ENCODE measurements at regions not wholly inside any gene's neighbourhood (a gene's known extent, or its start where the extent isn't known, plus 50 kb on each side); places are given as distances from the start of the nearest gene placed in this dataset.
A peak's percentile ranks its signal among the peaks of the same experiment; 100 is the strongest.

DNA sequence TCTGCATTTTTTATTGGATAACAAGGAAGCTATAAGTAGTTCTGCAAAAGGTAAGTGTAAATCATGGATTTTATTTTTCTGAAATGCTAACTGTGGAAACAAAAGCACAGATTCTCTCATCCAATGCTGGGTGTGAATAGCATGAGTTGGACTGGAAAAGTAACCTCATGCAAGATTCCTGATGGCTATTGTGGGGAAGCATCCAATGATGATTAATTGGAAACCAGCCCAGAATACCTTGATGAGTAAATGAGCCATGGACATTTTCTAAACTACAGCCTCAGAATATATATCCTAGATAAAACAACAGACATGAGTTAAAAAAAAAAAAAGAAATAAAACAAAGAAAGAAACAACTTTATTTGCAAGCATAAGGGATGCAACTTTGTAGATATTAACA is 934.6 kb downstream of the CCSER2 start:
- intact Hi-C loops (cut with DNase I) = no loop called here

DNA sequence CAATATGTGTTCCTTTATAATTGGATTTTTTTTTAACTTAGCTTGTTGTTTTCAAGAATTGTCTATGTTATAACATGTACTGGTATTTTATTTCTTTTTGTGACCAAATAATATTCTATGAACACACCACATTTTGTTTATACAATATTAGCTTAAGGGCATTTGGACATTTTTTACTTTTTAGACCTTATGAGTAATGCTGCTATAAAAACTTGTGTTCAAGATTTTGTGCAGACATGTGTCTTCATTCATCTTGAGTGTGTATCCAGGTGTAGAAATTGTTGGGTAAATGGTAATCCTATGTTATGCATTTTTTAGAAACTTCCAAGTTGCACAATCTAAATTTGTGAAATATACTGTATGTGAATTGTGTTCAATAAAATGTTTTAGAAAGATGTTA is 936.7 kb downstream of the CCSER2 start:
- H3K4me3 ChIP-seq = no peak overlapping the region
- intact Hi-C loops (cut with DNase I) = no loop called here
- TF ChIP-seq, protein P1, sequence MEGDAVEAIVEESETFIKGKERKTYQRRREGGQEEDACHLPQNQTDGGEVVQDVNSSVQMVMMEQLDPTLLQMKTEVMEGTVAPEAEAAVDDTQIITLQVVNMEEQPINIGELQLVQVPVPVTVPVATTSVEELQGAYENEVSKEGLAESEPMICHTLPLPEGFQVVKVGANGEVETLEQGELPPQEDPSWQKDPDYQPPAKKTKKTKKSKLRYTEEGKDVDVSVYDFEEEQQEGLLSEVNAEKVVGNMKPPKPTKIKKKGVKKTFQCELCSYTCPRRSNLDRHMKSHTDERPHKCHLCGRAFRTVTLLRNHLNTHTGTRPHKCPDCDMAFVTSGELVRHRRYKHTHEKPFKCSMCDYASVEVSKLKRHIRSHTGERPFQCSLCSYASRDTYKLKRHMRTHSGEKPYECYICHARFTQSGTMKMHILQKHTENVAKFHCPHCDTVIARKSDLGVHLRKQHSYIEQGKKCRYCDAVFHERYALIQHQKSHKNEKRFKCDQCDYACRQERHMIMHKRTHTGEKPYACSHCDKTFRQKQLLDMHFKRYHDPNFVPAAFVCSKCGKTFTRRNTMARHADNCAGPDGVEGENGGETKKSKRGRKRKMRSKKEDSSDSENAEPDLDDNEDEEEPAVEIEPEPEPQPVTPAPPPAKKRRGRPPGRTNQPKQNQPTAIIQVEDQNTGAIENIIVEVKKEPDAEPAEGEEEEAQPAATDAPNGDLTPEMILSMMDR (IDR thresholded peaks at IDR 0.05) = no peak
- DNase-seq = no peak
- H3K4me1 ChIP-seq = no peaks in the 10 kb centered on the region
- no peak for ATAC-seq
- H3K9me3 ChIP-seq = peaks cover 0 to 5% of the 10 kb centered on the region in 2 donors
- H3K36me3 ChIP-seq = no peaks in the 10 kb centered on the region
- H3K27me3 ChIP-seq = no peaks in the 10 kb centered on the region
- no peak overlapping the region for H3K27ac ChIP-seq

More for the DNA sequence above, 934.6 kb downstream of the CCSER2 start:
- TF ChIP-seq, protein P1 (IDR thresholded peaks at IDR 0.05) = no peak
- no peaks in the 10 kb centered on the region for H3K4me1 ChIP-seq
- no peaks in the 10 kb centered on the region for H3K27me3 ChIP-seq
- DNase-seq = no peak
- no peak overlapping the region for H3K27ac ChIP-seq
- H3K36me3 ChIP-seq = no peaks in the 10 kb centered on the region
- H3K4me3 ChIP-seq = no peak overlapping the region
- H3K9me3 ChIP-seq = peaks cover 0 to 1% of the 10 kb centered on the region in 2 donors
- no peak for ATAC-seq

DNA sequence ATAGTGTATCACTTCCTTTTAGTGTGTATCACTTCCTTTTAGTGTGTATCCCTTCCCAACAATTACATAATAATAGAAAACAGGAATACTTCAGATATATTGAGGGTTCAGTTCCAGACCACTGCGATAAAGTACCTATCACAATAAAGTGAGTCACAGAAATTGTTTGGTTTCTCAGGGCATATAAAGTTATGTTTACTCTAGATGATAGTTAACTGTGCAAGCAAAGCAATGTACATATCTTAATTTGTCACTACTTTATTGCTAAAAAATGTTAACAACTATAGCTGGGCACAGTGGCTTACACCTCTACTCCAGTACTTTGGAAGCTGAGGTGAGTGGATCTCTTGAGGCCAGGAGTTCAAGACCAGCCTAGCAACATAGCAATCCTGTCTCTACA is 938.4 kb downstream of the CCSER2 start:
- Histone ChIP-seq H3K27ac (no peak overlapping the region), H3K4me1 (no peaks in the 10 kb centered on the region), H3K4me3 (no peak overlapping the region), H3K9me3 (peaks cover 0 to 19% of the 10 kb centered on the region in 2 donors), H3K36me3 (no peaks in the 10 kb centered on the region), H3K27me3 (no peaks in the 10 kb centered on the region)
- no peak for ATAC-seq
- TF ChIP-seq, protein P1 (IDR thresholded peaks at IDR 0.05) = no peak
- intact Hi-C loops (cut with DNase I) = no loop called here
- no peak for DNase-seq

DNA sequence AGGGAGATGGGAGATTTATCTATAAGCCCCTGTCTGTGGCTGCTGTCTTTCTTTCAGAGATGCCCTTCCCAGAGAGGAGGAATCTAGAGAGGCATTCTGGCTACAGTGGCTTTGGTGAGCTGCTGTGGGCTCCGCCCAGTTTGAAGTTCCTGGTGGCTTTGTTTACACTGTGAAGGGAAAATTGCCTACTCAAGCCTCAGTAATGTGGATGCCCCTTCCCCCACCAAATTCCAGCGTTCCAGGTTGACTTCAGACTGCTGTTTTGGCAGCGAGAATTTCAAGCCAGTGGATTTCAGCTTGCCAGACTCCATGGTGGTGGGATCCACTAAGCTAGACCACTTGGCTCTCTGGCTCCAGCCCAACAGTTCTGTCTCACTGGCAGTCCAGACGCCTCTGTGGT is 951.6 kb downstream of the CCSER2 start:
- H3K9me3 ChIP-seq = no peaks in the 10 kb centered on the region
- ATAC-seq (peak; percentile 95), DNase-seq (peak in 3 of 4 donors; percentile 12 to 67 (median 15))
- intact Hi-C loops (cut with DNase I) = no loop called here
- TF ChIP-seq, protein P1 (IDR thresholded peaks at IDR 0.05) = no peak
- H3K4me3 ChIP-seq = no peak overlapping the region
- H3K36me3 ChIP-seq = no peaks in the 10 kb centered on the region
- H3K27ac ChIP-seq = no peak overlapping the region
- H3K4me1 ChIP-seq = no peaks in the 10 kb centered on the region
- H3K27me3 ChIP-seq = no peaks in the 10 kb centered on the region

DNA sequence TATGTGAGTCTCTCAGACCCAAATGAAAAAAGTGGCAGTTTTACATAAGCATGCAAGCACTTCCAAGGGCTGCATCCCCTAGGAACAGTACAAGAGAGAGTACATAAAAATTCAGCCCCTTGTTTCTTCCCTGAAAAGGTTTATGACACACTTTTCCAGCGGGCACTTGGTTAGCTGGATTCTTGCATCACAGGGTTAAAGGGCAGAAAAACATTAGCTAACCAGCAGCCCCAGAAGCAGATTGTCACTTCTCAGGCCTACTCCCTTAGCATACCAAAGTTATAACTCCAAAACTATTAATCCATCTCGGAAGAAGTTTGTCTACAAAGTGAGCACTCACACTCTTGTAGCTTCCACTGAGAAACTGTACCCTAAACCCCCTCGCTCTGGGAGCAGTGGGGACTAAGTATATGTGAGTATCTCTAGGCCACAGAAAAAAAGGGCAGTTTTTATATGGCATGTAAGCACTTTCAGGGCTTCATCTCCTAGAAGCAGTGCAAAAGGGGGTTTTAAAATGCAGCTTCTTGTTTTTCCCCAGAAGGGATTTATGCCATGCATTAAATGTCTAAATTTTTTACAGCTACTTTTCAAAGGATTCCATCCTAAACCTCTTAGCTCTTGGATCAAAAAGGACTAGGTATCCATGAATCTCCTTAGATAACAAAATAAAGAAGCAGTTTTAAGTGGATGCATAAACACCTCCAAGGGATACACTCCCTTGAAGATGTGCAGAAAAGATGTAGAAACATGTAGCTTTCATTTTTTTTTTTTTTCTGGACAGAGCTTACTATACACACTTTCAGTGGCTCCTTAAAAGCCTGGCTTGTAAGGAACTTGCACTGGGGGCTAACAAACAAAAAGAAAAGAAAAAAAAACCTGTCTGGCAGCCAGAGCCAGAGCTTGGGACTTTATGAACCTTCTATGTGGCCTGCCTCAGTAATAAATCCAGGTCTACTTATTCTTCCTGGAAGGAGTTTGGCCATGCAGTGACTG is 956.7 kb downstream of the CCSER2 start:
- no peaks in the 10 kb centered on the region for H3K27me3 ChIP-seq
- DNase-seq = no peak
- no peak overlapping the region for H3K4me3 ChIP-seq
- H3K27ac ChIP-seq = no peak overlapping the region
- no peaks in the 10 kb centered on the region for H3K36me3 ChIP-seq
- peaks cover 0 to 6% of the 10 kb centered on the region in 2 donors for H3K9me3 ChIP-seq
- H3K4me1 ChIP-seq = no peaks in the 10 kb centered on the region
- no peak for ATAC-seq
- intact Hi-C loops (cut with DNase I) = no loop called here
- TF ChIP-seq, protein P1 (IDR thresholded peaks at IDR 0.05) = no peak

Data from left lung (tissue), 4 donors.